T1000 (cell line): ENCODE measurements at regions not wholly inside any gene's neighbourhood (a gene's known extent, or its start where the extent isn't known, plus 50 kb on each side); places are given as distances from the start of the nearest gene placed in this dataset.
"Not testable (repeated sequence)": the region's sequence is repeated elsewhere in the genome, so short reads cannot be mapped to it uniquely, and the experiment has no call there.

Experiments used
- DNase-seq: peaks from one replicate; lab custom pipeline; 2025; ENCODE audit warnings: mixed read lengths; lab: John Stamatoyannopoulos, UW

DNA sequence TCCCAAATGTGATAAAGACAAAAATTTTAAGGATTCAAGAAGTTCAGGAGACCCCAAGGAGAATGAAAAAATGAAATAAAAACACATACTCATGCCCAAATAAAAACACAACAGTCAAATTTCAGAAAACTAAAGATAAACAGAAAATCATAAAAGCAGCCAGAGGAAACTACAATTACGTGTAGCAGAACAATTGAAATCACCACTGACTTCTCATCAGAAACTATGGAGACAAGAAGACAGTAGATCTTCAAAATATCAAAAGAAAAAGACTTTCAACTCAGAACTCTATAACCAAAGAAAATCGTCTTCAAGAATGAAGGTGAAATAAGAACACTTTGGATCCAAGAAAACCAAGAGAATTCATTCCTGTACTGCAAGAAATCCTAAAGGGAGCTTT lies 54.9 kb downstream of the DIO3 start:
- DNase-seq = no peak

DNA sequence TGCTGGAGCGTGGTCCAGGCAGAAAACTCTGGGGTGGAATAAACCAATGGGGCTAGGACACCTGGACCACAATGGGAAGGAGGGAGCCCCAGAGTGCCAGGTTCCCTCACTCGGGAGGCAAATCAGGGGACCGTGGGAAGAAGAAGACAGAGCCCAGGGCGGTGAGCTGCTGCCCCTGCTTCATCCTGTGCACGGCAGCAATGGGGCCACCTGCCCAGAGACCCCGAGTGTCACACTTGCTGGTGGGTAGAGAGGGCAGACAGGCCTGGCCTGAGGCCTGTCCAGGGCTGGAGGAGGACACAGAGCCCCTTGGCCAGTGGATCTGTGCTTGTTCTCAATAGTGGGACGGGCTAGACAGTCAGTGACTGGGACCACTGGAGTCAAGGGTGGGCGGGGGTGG lies 58.2 kb downstream of the DIO3 start:
- no peak for DNase-seq

GRCh38 chr14:101620031-101620788 lies 58.9 kb downstream of the DIO3 start:
- no peak for DNase-seq

GRCh38 chr14:101620821-101621785 lies 59.8 kb downstream of the DIO3 start:
- DNase-seq = no peak

DNA sequence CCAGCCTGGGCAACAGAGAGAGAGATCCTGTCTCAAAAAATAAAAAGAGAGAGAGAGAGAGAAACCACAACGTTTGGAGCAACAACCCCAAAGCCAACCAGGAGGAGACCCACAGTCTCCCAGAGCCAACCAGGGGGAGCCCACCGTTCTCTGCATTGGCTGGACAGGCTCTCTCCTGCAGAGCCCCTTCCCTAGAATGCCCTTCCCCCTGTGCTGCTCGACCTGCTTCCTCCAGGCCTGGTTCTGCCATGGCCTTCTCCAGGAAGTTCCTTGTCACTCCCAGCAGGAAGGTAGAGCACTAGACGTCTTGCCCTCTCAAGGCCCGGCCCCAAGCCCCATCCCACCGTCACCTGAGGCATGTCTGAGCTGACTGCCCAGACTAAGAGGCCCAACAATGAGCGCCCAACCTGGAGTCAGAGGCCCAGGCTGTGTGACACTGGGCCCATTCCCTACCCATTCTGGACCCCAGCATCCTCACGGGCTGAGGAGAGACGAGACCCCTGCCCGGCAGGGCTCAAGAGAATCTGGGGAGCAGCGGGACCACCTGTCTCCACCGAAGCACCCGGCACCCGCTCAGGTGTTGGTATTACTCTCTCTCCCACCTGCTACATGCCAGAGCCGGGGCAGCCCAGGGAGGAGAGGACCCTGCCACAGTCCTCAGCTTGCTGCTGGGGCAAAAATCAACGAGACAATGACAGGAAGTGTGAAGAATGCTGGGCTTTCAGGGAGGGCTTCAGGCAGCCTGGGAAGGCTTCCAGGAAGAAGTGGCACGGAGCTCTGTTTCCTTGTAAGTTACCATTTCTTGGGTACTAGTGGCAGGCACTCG lies 61.2 kb downstream of the DIO3 start:
- no peak for DNase-seq

DNA sequence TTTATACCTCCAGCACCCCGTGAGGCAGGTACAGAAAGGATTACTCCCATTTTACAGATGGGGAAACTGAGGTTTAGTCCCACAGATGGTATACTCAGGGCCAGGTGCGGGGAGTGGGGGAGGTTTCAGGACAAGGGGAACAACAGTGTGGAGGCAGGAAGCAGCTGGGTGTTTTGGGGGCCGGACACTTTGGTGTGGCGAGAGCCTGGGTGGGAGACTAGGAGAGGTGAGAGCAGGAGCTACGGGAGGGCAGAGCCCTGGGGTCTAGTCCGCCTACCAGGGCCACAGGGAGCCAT lies 61.7 kb downstream of the DIO3 start:
- DNase-seq = no peak

- no peak for DNase-seq
Observed at GRCh38 chr14:101623685-101624444, 62.6 kb downstream of the DIO3 start.

DNA sequence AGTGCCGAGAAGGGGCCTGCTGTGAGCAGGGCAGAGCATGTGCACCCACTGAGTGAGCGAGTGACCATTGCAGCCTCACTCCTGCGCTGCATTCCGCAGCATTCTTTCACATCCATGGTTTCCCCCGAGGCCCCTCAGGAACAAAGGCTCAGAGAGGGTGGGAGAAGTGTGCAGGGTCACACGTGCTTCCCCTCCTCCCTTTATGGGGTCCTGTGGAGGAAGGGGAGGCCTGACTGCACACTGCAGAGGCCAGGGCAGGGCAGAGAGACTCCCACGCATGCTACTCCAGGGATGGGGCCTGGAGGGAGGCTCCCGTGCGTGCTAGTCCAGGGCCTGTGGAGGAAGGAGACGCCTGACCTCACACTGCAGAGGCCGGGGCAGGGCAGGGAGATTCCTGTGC lies 63.2 kb downstream of the DIO3 start:
- DNase-seq = no peak

- DNase-seq = no peak
Observed at GRCh38 chr14:101625336-101626097, 64.2 kb downstream of the DIO3 start.

- DNase-seq = no peak
Observed at GRCh38 chr14:101626331-101626730, 65.0 kb downstream of the DIO3 start.

- DNase-seq = no peak
Observed at GRCh38 chr14:101627915-101628262, 66.6 kb downstream of the DIO3 start.

GRCh38 chr14:101628471-101628966 lies 67.2 kb downstream of the DIO3 start:
- DNase-seq = peak; percentile 70

GRCh38 chr14:101628975-101629374 lies 67.7 kb downstream of the DIO3 start:
- DNase-seq = no peak

GRCh38 chr14:101630056-101630965 lies 69.0 kb downstream of the DIO3 start:
- DNase-seq = no peak

- DNase-seq = no peak
Observed at GRCh38 chr14:101631199-101631598, 69.9 kb downstream of the DIO3 start.

DNA sequence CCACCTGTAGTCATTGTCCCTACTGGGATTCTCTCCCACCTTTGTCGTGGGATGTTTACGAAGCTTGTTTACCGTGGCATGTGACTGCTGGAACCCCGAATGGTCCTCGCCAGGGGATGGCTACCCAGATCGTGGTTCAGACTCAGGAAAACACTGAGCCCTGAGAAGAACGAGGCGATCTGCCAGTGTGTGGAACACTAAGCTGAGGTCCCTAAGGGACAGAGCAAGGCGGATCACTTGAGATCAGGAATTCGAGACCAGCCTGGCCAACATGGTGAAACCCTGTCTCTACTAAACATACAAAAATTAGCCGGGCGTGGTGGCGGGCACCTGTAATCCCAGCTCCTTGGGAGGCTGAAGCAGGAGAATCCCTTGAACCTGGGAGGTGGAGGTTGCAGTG lies 70.7 kb downstream of the DIO3 start:
- not testable (repeated sequence) for DNase-seq

- DNase-seq = no peak
Observed at GRCh38 chr14:101632520-101632919, 71.2 kb downstream of the DIO3 start.

- DNase-seq = no peak
Observed at GRCh38 chr14:101633276-101633675, 72.0 kb downstream of the DIO3 start.

DNA sequence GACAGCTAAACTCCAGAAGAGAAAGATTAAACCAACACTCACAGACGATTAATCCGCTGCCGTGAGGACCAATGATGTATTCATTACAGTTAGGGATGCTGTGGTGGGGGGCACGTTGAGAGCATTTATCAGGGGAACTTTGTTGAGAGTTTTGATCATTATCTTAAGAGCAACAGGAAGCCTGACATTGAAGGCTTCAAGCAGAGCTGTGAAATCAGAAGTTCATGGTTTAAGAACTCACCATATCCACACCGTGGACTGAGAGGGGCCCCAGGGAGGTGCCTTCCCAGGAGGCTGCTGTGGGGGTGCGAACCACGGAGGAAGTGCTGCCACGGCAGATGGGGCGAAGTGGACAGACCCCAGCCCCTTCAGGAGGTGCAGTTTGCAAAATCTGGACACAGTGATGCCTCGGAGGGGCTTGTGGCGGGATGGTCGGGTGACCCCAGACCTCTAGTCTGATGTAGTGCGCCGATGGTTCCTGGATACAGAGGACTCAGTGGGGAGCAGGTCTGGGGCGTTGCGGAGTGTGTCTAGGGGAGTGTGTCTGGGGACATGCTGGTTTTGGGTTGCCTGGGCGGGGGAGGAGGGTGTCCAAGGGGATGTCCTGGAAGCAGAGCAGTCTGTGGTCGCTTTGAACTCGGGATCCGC lies 73.0 kb downstream of the DIO3 start:
- DNase-seq = no peak
